NCI-H128 (cell line): ENCODE measurements at regions not wholly inside any gene's neighbourhood (a gene's known extent, or its start where the extent isn't known, plus 50 kb on each side); places are given as distances from the start of the nearest gene placed in this dataset.

Experiments used
- DNase-seq: peaks from one replicate; lab custom pipeline; 2025; ENCODE audit not compliant: unreplicated experiment; lab: John Stamatoyannopoulos, UW

DNA sequence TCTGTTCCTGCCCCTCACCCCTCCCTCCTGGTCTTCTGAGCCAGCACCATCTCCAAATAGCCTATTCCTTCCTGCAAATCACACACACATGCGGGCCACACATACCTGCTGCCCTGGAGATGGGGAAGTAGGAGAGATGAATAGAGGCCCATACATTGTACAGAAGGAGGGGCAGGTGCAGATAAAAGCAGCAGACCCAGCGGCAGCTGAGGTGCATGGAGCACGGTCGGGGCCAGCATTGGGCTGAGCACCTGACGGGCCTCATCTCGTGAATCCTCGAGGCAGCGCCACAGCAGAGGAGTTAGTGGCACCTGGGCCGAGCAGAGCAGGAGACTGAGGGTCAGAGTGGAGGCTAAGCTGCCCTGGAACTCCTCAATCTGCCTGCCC, 941.8 kb downstream of the BRD1 start:
- DNase-seq: no peak

GRCh38 chr22:48885271-48885918, 942.3 kb downstream of the BRD1 start:
- DNase-seq: no peak

DNA sequence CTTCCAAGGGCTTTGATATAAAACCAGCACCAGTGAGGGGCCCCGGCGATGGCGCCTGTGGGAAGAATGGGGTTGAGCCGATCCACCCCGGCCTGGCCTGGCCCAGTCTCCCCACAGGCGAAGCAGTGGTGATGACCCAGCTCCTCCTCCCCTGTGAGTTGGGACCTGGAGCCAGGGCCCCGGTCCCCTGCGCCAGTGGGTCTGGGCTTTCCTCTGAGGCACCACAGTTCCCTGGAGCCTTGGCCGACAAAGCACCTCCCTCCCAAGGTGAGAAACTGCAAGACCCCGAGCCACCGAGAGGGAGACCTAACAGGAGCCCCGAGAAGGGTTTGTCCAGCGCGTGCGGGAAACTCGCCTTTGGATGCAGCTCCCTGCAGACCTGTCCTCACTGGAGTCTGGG, 942.9 kb downstream of the BRD1 start:
- no peak for DNase-seq

GRCh38 chr22:48884324-48884723, 943.3 kb downstream of the BRD1 start:
- DNase-seq: no peak

DNA sequence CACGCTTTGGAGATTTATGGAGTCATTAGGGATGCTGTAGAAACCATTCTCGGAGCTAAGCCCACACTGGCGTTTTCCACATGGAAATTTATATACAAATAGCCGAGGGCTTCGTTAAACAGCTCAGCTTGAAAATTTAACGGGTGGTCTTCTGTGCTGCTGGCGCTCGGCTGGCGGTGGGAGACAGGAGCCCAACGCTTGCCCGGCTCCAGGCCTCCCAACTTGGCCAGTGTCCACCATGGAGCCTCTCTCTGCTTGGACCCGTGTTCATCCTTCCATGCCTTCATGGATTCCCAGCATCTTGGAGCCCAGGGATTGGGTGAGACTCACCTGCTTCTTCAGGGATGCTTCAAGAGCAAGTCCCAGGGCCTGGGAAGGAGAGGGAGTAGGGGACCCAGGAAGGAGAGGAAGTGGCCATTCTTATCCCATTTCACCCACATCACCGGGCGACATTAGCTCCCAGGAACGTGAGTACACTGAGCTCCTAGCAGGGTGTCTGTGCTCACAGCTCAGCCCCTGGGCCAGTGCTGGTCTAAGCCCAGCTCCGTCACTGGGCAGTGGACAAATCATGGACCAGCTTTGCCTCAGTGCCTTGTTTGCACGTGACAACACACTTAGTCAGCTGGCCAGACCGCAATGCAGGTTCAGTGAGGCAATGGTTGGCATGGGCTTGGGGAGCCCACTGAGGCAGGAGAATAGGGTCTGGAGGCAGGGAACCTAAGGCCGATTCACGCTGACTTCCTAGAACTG, 944.3 kb downstream of the BRD1 start:
- no peak for DNase-seq

DNA sequence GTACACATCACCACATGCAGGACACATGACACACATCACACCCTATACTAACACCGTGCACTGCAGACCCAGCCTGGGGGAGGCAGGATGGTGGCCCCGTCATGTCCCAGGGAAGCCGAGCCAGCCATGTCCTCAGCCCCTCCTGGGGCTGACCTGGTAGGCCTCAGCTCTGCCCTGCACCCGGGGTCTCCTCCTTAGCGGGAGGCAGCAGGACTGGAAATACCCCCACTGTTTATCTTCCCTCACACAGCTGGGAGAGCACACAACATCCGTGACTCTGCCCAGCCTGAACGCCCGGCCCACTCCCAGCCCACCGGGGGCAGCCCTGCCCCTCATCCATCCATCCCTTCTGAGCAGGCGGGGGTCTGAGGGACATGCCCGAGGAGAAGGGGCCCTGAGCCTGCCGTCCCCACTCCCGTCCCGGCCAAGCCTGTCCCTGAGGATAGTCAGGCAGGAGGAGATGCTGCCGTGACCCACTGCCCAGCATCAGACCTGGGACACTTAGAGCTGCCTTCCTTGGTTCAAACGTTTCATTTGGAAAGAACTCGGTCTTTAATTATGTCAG, 945.0 kb downstream of the BRD1 start:
- no peak for DNase-seq

GRCh38 chr22:48881326-48881980, 946.2 kb downstream of the BRD1 start:
- no peak for DNase-seq

DNA sequence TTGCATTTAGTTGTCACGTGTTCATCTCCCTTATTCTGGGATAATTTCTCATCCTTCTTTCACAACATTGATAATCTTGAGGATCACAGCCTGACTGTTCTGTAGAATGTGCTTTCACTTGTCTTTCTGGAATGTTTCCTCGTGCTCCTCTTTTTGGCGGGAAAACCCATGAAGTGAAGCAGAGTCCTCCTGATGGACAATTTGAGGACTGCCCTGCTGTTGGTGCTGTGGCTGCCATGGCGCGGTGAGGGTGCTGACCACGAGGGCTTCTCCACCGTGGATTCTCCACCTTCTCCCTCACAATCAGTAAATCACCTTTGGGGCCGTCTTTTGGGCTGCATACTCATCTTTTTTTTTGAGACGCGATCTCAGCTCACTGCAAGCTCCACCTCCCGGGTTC, 946.9 kb downstream of the BRD1 start:
- no peak for DNase-seq

DNA sequence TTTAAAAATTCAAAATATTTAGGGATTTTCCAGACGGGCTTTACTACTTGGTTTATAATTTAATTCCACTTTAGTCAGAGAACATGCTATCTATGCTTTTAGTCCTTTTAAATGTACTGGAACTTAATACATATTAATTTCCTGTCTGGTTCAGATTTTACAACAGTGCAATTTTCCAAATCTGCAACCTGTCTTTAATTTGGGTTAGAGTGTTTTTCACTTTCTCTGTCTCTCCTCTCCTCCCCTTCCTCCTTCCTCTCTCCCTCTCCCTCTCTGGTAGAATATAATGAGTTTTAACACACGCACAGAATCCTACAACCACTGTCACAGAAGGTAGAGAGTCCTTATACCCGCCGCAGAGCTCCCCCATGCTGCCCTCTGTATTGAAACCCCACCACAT, 950.7 kb downstream of the BRD1 start:
- no peak for DNase-seq

DNA sequence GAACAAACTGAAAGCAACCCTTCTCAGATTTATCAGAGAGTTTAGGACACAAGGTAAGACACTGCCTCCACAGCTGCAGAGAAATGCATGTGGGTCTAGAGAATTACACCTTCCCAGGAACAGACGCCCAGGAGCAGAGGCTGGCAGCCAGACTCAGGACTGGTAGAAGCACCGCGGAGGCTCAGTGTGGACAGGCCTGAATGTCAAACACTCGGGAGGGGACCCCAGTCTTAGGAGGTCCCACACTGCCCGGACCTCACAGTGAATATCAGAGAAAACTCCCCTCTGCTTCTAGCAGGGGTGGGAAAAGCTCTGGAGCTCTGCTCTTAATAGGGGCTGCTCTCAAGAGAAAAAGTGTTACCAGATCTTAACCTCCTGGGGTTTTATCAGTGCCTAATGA, 952.7 kb downstream of the BRD1 start:
- no peak for DNase-seq

GRCh38 chr22:48873191-48873520, 954.5 kb downstream of the BRD1 start:
- DNase-seq: no peak

DNA sequence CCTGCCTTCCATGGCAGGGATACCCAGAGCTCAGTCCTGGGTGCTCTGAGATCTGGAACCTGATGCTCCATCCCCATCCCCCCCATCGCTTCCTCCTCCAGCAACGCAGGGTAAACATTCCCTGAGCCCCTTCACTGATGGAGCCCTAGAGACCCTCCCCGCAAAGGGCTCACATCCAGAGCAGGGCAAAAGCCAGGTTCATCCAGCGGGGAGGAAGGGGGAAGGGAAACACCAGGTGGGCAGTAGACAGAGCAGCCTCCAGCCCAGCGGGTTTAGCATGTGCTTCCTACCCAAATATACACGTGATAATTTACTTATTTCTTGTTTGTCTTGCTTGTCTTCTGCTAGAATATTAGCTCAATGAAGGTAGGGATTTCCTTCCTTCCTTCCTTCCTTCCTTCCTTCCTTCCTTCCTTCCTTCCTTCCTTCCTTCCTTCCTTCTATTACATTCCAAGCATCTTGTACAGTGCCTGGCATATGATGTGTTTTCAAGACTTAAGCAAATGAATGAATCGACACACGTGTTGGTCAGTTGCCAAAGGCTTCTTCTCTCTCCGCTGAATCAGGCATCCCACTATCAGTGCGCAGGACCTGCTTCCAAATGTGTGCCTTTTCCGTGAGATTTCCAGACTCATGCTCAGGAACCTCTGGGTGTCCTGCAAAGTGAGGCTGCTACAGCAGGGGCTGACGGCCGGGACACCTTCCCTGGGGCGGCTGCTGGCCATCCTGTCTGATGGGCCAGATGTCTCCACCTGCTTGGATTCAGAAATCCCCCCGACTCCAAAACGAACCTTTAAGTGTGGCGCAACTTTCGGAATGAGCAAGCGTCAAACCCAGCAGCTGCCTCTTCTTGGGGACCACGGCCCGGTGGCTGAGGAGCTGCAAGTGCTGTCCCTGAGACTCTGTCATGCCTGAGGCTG, 955.1 kb downstream of the BRD1 start:
- DNase-seq: no peak

DNA sequence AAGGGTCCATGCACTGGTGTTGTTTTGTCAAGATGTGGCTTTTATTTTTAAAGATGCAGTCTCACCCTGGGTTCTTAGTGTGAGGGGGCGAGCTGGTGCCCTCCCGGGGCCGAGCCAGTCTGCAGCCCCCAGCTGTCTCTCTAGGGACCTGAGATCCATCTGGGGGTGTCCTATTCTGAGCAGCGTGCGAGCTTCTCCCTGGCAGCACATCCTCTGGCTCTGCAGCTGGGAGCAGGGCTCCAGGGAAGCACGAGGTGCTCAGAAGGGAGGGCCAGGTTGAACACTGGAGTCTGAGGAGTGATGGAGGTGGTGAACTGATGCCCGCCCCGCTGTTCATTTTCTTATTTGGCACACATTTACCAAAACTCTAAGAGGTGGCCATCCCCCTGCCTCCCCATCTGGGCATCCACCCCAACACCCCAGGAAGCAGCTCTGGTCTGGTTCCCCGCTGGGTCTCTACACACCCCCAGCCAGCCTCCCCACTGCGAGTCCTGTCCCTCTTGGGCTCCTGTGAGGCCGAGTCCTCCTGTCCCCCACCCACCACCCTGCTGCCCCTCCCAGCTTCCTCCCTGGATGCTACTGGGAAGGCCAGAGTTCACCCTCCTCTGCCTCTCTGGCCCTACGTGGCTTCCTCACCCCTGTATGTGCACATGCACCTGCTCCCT, 956.4 kb downstream of the BRD1 start:
- no peak for DNase-seq

DNA sequence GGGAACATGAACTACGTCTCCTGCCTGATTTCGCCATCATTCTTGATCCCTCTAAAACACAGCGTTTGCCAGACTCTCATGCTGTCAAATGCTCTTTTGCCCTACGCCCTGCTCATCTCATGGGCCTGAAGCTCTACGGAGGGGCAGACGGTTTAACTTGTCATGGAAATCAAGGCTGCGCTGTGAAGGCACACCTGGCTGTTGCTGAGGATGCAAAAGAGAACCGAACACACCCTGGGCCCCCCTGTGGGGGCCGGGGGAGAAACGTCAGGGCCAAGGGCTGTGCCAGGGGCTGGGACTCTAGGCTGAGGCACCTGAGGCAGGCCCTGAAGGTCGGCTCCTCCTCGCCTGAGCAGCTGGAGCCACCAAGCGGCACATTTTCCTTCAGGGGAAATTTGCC, 957.2 kb downstream of the BRD1 start:
- no peak for DNase-seq

DNA sequence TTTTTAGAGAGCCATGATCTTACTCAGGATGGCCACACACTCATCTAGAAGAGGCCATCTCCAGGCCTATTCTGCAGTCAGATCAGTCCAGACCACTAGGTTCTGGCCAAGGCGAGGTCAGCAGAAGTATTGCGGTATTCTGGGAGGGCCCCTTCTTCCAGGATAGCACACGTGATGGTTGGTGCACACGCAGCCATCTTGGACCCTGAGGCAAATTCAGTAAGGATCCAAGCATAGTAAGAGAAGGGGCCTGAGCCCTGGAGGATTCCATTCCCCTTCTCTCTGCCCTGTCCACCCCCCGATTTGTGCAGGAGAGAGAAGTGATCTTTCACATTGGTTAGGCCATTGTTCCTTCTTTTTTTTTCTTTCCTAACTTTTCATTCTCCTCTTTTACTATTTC, 957.9 kb downstream of the BRD1 start:
- no peak for DNase-seq

DNA sequence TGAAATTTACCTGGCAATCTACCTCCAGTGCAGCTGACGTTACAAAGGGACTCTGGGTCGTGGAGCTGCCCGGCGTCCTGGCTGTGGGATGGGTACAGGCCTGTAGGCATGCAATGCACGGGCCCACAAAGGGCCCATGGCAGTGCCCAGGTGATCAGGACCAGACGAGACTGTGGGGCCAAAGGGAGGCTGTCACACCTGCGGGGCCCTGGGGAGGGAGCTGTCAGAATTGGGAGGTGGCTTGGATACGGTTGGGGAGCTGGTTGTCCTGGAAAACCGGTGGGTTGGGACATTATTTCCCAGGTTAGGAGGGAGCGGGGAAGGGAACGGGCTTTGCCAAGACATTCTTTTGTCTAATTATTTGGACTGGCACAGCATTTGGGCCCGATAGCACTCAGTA, 958.5 kb downstream of the BRD1 start:
- DNase-seq: no peak

DNA sequence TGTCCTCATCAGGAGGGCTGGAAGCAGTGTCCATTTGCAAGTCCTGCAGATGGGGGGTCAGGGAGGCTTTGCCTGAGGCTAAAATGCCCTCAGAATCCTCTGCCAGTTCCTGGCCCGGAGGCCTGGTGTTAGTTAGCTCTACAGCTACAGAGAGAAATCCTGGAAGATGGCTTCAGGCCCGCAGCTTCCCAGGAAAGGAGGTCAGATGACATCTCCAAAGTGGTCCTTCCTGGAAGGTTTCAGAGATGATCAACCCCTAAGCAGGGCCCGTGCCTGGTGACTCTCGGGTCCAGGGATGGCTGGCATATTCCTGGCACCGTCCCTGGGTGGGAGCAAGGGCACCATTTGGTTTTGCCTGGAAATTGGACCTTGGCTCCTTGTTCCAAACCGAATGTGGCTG, 959.1 kb downstream of the BRD1 start:
- DNase-seq: no peak

DNA sequence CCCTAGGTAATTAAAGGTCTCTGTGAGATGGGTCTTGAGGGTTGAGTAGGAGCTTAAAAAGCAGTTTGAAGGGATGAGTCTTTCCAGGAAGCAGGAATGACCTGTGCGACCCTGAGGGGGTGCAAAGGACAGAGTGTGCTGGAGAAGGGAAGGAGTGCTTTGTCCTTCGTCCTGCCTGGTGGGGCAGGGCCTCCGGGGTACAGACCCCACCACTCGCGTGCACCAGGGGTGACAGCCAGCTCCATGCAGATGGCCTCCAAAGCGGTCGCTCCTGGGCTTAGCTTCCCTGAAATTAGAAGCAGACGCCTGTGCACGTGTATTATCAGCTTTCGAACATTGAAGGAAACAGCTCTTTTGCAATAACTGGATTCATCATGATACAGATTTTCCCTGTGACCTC, 959.8 kb downstream of the BRD1 start:
- no peak for DNase-seq

DNA sequence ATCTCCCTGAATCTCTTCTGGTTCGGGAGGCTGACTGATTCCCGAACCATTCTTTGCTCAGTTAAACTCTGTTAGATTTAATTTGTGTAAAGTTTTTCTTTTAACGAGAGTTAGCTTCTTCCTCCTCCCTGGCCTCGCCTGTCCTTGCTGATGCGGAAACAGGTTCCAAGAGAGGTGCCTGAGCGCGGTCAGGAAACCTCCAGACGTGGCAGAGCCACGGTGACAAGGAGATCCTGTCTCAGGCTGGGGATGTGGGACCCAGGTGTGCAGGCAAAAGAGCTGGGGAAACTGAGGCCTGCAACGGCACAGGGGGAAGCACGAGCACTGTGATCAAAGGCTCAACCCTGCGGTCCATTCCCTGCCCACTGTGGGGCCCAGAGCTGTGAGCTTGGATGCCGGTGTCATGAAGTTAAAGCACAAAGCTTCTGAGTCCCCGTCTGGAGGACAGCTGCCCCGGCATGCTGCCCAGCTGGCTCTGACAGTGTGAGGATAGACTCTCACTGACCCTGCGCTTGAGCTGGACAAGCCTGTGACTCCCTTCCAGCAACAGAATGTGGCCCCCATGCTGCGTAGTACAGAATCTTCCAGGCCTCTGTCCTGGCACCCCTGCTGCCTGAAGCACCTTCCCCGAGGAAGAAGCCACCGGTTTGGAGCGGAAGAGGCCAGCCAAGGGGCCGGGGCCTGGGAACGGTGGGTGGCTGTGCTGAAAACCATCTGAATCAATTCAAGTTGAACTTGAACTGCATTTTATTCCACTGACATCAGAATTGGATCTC, 960.6 kb downstream of the BRD1 start:
- DNase-seq: no peak

DNA sequence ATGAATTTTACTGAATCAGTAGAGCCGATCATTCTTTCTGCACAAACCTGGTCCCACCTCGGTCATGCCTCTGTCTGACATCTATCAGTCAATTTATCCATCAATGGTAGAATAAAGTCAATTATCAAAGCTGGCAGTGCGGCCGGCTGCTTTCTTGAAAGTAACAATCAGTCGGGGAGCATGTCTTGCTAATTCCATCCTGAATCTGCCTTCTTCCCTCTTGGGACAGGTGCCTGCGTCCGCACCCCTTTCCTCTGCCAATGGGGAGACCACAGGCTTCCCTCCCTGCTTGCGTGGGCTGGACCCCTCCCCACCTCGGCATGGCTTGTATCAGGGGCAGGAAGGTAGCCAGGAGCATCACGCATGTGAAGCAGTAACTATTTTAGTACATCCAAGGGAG, 962.9 kb downstream of the BRD1 start:
- no peak for DNase-seq
